HPDE6-E6E7 (cell line): ENCODE measurements at regions not wholly inside any gene's neighbourhood (a gene's known extent, or its start where the extent isn't known, plus 50 kb on each side); places are given as distances from the start of the nearest gene placed in this dataset.

Experiments used
- DNase-seq: peaks from one replicate; pipeline ENCODE4 v3.0.0; 2011; ENCODE audit warnings: missing footprints; ENCODE audit errors: extremely low spot score

DNA sequence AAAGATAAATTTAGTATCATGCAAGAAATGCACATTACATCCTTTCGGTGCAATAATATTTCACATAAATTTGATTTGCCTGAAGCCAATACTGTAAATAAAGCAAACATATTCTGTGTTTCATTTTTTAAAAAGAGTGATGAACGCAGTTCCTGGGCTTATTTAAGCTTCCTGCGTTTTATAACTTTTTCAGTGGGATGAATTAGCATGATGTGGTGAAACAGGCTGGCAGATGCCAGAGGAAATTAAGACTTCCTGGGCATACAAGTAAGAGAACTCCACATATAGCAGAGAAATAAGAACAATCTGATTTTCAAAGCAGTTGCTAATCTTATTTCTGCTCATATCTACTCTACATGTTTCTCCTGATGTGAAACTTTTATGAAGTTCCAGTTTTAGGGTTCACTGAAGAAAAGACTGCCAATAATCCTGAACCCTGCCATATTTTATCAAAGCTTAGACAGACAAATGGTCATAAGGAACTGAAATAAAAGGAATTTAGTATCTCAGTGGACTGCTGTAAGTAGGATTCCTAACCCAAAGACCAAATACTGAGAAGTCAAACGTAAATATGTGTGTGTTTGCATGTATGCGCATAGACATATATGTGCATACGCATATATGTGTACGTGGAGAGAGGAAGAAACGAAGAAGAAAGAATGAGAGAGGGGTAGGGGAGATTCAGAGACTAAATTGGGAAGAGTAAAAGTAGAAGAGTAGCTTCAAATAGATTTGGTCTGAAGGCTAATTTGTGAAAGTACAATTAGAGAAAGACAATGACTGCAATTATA is 628.6 kb upstream of the CCDC54 start:
- no peak for DNase-seq

DNA sequence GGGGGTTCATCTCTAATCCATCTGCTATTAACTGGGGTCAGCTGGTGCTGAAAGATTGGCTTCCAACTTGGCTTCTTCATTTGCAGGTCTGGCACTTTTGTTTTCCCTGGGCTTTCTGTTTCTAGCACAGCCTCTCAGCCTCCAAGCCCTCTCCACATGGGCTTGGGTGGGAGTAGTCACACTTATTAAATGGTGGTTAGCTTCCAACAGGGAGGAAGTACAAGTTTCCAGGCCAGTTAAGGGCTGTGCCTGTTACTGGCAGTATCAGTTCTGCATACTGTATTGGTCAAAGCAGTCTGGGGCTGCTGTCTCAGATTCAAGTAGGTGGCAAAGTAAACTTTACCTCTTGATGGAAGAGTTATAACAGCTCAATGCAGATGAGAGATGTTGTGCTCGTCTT is 627.1 kb upstream of the CCDC54 start:
- DNase-seq = no peak

DNA sequence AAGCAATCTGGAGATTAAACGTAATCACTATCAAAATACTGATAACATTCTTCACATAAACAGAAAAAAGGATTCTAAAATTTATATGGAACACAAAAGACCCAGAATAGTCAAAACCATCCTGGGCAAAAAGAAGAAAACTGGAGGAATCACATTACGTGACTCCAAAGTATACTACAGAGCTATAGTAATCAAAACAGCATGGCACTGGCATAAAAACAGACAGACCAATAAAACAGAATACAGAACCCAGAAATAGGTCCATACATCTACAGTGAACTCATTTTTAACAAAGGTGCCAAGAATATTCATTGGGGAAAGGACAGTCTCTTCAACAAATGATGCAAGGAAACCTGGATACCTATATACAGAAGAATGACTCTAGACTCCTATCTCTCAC is 621.9 kb upstream of the CCDC54 start:
- DNase-seq = no peak

DNA sequence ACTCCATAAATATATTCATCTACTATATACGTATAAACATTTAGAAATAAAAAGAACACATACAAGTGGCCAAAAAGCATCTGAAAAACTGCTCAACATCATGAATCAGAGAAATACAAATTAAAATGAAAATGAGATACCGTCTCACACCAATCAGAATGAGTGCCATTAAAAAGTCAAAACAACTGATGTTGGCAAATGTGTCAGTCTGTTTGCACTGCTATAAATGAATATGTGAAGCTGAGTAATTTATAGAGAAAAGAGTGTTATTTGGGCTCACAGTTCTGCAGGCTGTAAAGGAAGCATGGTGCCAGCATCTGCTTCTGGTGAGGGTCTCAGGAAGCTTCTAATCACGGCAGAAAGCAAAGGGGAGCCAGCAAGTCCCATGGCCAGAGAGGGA is 620.3 kb upstream of the CCDC54 start:
- no peak for DNase-seq

DNA sequence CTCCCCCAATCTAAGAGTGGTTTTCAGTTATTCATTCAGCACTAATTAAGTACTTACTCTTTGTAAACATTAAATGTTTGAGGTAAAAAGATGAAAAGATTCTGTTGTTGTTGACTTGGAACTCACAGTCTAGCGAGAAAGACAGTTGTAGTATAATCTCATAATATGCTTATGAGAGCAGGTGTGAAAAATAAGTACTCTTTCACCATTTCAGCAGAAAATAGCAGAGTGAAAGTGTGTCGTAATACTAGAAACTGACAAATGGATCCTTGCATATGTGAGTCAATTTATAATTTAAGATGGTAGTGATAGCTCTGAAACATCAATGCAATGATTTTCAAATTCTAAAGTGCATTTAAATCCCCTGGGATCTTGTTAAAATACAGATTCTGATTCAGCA is 618.8 kb upstream of the CCDC54 start:
- DNase-seq = no peak

DNA sequence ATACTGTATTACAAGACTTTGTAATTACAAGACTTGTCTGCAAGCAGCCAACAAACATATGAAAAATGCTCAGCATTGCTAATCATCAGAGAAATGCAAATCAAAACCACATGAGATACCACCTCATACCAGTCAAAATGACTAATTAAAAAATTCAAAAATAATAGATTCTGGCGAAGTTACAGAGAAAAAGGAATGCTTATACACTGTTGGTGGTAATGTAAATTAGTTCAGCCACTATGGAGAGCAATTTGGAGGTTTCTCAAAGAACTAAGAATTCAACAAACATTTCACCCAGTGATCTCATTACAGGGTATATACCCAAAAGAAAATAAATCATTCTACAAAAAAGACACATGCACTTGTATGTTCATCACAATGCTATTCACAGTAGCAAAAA is 617.5 kb upstream of the CCDC54 start:
- DNase-seq = no peak

DNA sequence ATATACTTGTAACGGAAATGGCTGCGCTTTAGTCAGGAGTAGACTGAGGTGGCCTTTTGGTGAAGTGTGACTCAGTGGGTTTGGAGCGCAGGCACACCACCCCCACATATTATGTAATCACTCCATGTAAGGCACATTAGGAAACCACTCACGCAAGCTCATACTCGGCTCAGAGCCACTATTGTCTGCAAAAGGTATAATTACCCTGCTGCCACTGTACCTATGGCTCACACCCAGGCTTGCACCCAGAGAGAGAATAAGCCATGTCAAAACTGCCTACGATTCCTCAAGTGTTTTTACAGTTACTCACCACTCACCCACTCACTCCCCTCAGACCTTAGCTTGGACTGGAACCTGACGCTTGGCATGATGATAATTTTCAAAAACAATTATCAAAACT is 611.9 kb upstream of the CCDC54 start:
- DNase-seq = peak; percentile 62

DNA sequence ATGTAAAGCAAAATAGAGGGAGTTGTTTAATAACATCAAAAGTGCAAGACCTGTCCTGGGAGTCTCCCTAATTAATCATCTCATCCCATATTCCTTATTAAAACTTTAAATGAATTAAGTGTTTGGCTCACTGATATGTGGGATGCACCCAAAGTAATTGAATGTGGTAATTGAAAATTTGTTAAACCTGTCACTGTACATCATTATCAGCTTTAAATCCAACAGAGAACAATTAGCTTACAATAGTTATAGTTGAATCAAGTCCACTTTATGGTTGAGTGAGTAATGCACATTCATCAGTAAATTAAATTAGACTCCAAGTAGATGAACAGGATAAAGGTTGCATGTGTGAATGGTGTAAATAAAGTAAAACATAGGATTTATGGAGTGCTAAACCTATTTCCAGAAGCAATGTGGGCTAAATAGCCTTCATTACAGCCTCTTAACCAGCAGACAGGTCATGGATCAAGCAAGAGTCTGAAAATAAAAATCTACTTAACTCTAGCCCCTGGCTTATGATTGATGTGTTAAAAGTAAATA is 608.2 kb upstream of the CCDC54 start:
- no peak for DNase-seq

DNA sequence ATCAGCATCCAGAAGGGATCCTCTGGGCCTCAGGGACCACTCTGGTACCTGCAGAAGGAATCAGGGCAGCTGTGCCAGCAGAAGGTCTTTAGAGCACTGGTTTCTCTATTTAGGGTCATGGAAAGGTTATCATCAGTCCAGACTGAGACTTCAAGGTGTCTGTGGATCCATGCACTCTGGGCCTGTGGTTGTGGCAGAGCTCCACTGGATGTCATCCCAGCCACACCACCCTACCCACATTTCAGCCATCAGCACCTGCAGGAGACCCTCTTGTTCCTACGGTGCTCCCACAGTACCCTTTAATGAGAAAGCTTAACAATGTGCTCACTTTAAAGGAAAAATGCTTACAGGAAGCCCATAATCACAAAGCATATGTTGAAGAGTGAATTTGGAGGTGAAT is 603.4 kb upstream of the CCDC54 start:
- no peak for DNase-seq

DNA sequence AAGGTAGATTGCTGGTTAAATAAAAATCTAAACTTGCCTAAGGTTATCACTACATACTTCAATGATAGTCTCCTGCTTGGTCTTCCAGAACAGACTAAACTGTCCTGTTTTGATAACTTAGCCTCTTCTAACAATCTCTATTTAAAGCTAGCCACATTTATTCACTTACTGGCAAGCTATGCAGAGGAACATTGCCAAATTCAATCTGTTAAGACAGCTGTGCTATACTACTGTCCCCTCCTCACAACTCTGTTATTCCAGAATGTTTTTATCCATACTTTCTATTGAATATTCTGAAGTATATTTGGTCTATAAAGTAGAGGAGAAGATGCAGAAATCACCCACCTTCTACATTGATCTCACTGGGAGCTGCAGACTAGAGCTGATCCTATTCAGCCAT is 594.0 kb upstream of the CCDC54 start:
- DNase-seq = no peak

DNA sequence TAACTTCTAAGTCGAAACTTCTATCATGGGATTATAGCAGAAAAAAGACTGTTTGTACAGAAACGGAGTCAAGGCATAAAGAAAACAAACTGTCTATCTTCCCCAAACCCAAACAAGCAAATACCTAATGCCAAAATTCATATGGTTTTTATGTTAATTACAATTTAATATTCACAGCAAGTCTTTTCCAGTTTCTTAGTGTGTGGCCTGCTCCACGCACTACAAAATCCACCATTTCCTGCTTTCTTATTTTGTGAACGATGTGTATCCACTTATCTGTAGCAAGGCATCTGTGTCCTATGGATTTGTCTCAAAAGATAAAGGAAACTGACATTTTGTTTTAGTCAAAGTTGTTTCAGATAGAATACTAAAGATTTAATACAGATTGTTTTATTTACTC is 588.0 kb upstream of the CCDC54 start:
- DNase-seq = no peak

DNA sequence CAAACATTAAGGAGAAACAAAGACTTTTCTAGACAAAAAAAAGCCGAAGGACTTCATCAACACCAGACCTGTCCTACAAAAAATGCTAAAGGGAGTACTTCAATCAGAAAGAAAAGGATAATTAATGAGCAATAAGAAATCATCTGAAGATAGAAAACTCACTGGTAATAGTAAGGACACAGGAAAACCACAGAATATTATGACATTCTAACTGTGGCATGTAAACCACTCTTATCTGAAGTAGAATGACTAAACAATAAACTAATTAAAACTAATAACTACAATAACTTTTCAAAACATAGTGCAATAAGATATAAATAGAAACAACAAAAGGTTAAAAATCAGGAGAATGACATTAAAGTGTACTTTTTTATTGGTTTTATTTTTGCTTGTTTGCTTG is 584.5 kb upstream of the CCDC54 start:
- no peak for DNase-seq

DNA sequence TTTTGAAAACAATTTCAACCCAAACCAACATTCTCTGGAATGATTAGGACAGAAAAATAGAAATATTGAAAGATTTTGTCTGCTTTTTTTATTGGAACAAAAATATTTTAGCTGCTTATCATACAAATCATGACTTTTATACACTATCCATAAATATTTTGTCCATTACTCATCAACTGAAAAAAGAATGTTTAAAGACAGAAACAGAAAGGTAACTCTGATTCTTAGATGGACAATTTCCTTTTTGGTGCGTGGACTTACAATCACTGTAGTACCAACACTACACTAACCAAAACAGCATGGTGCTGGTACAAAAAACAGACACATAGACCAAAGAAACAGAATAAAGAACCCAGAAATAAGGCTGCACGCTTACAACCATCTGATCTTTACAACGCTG is 582.8 kb upstream of the CCDC54 start:
- no peak for DNase-seq

DNA sequence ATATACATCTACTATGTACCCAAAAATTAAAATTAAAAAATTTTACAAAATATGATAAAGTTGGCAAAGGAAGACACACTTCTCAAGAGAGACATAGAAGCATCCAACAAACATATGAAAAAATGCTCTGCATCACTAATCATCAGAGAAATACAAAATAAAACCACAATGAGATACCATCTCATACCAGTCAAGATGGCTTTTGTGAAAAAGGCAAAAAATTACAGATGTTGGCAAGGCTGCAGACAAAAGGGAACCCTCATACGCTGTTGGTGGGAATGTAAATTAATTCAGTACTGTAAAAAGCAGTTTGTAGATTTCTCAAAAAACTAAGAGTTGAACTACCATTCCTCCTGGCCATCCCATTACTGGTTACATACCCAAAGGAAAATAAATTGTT is 581.7 kb upstream of the CCDC54 start:
- DNase-seq = no peak

DNA sequence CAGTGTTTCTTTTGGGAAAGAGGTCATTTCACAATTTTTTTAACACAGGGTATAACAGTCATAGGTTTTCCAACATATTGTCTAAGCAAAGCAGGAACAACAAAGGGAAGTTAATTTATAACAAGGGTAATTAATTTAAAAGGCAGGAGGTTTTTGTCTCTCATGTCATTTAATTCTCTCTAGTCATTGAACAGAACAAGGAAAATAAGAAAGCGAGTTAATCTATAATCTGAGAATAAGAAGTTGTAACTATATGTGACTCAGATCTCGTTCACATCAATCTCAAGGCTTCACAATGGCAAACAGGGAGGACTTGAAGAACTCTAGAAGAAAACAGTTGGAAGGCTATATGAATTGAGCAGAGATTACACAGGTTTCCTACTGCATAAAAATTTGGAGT is 579.8 kb upstream of the CCDC54 start:
- DNase-seq = no peak

DNA sequence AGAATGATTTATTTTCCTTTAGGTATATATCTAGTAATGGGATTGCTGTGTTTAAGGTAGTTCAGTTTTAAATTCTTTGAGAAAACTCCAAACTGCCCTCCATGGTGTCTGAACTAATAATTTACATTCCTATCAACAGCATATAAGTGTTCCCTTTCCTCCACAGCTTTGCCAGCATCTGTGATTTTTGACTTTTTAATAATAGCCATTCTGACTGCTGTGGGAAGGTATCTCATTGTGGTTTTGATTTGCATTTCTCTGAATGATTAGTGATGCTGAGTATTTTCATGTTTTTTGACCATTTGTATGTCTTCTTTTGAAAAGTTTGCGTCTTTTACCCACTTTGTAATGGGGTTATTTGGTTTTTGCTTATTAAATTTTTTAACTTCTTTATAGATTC is 571.6 kb upstream of the CCDC54 start:
- no peak for DNase-seq

DNA sequence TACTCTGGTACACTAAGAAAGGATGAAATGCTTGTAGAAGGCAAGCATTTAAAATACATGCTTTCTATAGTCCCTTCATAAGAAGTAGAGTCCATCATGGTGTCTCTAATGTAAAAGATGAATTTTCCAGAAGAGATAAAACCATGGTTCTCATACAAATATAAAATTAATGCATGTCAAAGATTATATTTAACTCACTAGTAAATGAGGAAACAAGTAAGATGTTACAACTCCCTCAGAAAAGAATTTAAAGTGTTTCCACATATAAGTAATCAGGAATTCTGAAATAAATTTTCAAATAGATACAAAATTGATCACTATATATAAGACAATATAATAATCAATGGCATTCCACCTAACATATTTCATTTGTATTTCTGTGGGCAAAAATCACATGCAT is 570.3 kb upstream of the CCDC54 start:
- DNase-seq = no peak

DNA sequence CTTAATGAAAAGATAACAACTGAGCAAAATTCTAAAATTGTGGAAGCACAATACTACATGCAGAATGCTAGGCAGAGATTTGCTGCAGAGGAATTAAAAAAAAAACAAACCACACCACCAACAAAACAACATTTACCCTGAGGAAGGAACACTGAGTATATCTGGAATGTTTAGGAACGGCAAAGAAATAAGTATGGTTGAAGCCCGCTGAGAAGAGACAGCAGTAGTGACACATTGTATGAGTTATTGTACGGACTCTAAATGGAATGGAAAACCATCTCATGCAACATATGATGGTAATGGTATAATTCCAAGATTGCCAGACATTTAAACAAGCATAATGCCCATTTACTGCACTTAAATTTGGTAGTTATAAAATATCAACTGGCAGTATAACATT is 568.2 kb upstream of the CCDC54 start:
- DNase-seq = no peak

DNA sequence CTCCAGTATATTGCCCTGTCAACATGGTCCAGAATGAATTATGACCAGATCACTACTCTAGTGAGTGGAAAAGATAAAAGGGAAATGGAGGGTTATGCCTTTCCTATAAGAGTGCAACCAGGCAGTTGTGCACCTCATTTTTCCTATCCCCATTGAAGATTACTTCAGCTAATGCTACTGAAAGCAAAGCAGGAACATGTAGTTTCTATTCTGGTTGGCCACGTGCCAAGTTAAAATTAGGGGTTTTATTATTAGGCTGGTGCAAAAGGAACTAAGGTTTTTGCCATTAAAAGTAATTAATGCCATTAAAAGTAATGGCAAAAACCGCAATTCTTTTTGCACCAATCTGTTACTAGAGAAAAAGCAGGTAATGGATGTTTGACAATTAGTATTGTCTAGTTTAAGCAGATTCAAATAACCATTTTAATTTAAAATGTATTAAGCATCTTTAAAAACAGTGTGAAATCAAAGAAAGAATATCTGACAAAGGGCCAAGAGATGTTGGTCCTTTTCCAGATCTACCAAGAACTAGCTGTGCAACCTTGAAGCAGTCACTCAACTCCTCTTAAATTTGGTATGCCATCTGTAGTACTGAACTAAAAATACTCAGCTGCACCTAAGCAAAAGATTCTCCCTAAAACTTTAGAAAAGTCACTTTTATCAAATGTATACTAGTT is 567.5 kb upstream of the CCDC54 start:
- DNase-seq = no peak

DNA sequence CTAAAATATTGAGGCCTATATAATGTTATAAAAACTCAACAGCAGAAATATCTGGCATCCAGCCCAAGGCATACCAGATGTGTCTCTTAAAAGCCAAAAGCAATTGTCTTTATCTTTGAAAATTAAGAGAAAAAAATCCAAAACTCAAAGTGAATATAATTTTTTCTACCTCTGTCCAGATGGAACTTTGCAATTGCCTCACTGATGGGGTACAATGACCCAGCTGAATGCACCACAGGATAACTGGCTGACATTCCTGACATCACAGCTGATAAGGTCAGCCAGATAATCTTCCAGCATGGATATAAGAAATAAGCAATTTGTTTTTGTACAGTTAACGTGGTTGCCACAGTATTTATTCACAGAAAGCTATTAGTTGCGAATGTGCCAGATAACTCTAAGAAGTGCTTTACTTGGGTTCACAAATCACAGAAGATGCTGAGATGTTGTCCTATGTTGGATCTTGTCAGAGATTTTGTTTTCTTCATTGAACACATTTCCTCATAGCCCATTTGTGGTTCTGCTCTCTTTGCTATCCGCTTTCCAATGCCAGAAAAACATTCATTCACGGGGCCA is 566.9 kb upstream of the CCDC54 start:
- DNase-seq = no peak

DNA sequence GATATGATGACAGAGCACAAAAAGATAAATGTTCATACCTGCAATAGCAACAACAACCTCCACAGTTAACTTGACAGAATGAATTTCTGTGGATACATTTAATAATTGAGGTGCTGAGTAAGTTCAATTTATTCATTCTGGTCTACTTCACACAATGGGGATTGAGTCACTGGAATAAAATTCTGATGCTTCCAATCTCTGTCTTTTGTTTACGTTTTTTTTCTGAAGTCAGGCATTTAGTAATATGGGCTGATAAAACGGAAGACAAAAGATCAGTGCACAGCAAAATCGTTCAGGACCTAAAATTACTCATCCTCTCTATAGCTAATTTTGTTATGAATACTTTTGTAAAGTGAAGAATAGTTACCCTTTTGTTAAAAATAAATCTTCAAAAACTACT is 565.9 kb upstream of the CCDC54 start:
- peak; percentile 13 for DNase-seq

DNA sequence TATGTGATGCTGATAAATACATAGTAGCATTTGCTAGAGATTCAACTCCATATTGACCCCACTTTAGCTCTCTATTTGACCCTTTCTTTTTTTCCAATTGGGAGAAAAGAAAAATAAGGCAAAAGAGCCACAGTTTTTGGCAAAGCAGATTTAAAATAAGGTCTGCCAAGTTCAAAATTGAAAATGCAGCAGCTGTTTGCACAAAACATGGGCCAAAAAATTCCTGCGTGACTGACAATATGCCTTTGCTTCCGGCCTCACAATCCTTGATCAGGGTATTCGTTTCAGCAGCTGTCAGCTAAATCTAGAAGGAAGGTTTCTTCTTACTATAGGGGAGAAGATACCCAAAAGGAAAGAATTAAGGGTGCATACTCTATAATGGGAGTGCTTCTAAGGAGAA is 563.5 kb upstream of the CCDC54 start:
- no peak for DNase-seq

DNA sequence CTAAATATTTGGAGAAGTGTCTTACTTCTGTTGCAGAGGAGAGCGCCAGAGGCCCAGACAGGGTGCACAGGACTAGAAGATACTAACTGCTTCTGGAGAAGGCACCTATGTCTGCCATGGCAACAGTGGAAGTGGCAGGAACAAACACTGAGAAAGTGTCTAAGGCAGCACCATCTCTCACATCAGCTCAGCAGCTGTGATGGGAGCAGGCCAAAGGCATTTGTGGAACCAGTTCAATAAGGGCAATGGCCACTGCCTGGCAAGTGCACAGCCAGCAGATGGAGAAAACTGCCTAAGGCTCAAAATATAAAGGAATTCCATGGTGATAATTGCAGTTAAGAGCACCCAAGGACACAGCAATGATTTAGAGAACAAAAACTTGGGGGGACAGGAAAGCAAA is 563.0 kb upstream of the CCDC54 start:
- DNase-seq = no peak
